GM23338 (cell line): ENCODE measurements at regions not wholly inside any gene's neighbourhood (a gene's known extent, or its start where the extent isn't known, plus 50 kb on each side); places are given as distances from the start of the nearest gene placed in this dataset.

Experiments used
- ATAC-seq: fragments of 200-7000 bp; cut with Tn5 transposase; 3 replicates; pipeline ENCODE4 v1.9.1; 2020
- DNase-seq: peaks from one replicate; pipeline ENCODE4 v3.0.0-alpha.2; 2015; ENCODE audit warnings: low spot score
- H2AFZ ChIP-seq: fragments of 200-600 bp; sonication (generic); 2 replicates; pipeline ENCODE4 v1.8.0; 2016; ENCODE audit warnings: antibody characterized with exemption, mild to moderate bottlenecking, moderate library complexity
- H3F3A ChIP-seq: fragments of 200-600 bp; sonication (generic); replicated peaks from 2 replicates; pipeline ENCODE4 v1.8.0; 2017; ENCODE audit warnings: antibody characterized with exemption, mixed run types, low read depth
- H3K27ac ChIP-seq: fragments of 200-600 bp; sonication (generic); 2 replicates; pipeline ENCODE4 v1.6.1; 2016; ENCODE audit warnings: low read depth
- H3K27me3 ChIP-seq: fragments of 200-600 bp; sonication (generic); 2 replicates; pipeline ENCODE4 v1.8.0; 2016; ENCODE audit warnings: mild to moderate bottlenecking, mixed run types, moderate library complexity; ENCODE audit not compliant: insufficient read depth
- H3K36me3 ChIP-seq: fragments of 200-600 bp; sonication (generic); 2 replicates; pipeline ENCODE4 v1.8.0; 2016; ENCODE audit warnings: mild to moderate bottlenecking; ENCODE audit not compliant: insufficient read depth
- H3K4me1 ChIP-seq: fragments of 200-600 bp; sonication (generic); 2 replicates; pipeline ENCODE4 v1.8.0; 2016; ENCODE audit warnings: mild to moderate bottlenecking, moderate library complexity; ENCODE audit not compliant: insufficient read depth
- H3K4me2 ChIP-seq: fragments of 200-600 bp; sonication (generic); 2 replicates; pipeline ENCODE4 v1.7.1; 2017; ENCODE audit warnings: mixed run types
- H3K4me3 ChIP-seq: fragments of 200-600 bp; sonication (generic); 2 replicates; pipeline ENCODE4 v1.6.1; 2016; ENCODE audit warnings: mixed run types
- H3K79me2 ChIP-seq: fragments of 200-600 bp; sonication (generic); replicated peaks from 2 replicates; pipeline ENCODE4 v1.8.0; 2017; ENCODE audit warnings: mild to moderate bottlenecking; ENCODE audit not compliant: insufficient read depth
- H3K9me2 ChIP-seq: fragments of 200-600 bp; sonication (generic); 2 replicates; pipeline ENCODE4 v1.8.0; 2017; ENCODE audit not compliant: insufficient read depth
- H4K20me1 ChIP-seq: fragments of 200-600 bp; sonication (generic); replicated peaks from 2 replicates; pipeline ENCODE4 v1.8.0; 2017; ENCODE audit warnings: mild to moderate bottlenecking; ENCODE audit not compliant: insufficient read depth
- H3K27ac Mint-ChIP-seq: 2 replicates; pipeline ENCODE4 v1.8.0; 2020; ENCODE audit warnings: inconsistent platforms, mild to moderate bottlenecking, moderate library complexity, mixed read lengths
- H3K27me3 Mint-ChIP-seq: 3 replicates; pipeline ENCODE4 v1.8.0; 2022; ENCODE audit warnings: low read depth, mild to moderate bottlenecking, moderate library complexity, mixed read lengths, inconsistent platforms; ENCODE audit not compliant: insufficient read depth, poor library complexity
- H3K36me3 Mint-ChIP-seq: 3 replicates; pipeline ENCODE4 v1.8.0; 2021; ENCODE audit warnings: low read depth, mild to moderate bottlenecking, inconsistent platforms, moderate library complexity, mixed read lengths
- H3K4me1 Mint-ChIP-seq: 3 replicates; pipeline ENCODE4 v1.8.0; 2020; ENCODE audit warnings: mild to moderate bottlenecking, inconsistent platforms, mixed read lengths
- H3K4me3 Mint-ChIP-seq: 3 replicates; pipeline ENCODE4 v1.8.0; 2021; ENCODE audit warnings: moderate library complexity, mild to moderate bottlenecking, inconsistent platforms, mixed read lengths
- H3K9me3 Mint-ChIP-seq: 3 replicates; pipeline ENCODE4 v1.8.0; 2020; ENCODE audit warnings: moderate library complexity, mild to moderate bottlenecking, inconsistent platforms, mixed read lengths
- CREB1 ChIP-seq: fragments of 250-450 bp; sonication (Bioruptor Pico); IDR thresholded peaks from 2 replicates; pipeline ENCODE4 v1.5.0; 2020; ENCODE audit warnings: low read depth, mild to moderate bottlenecking, moderate library complexity
- EZH2 ChIP-seq: fragments of 200-600 bp; sonication (generic); IDR thresholded peaks from one replicate; pipeline ENCODE4 v1.8.0; 2017; ENCODE audit warnings: antibody characterized with exemption, mild to moderate bottlenecking, low read depth; ENCODE audit not compliant: unreplicated experiment
- EZH2phosphoT487 ChIP-seq: fragments of 200-600 bp; sonication (generic); IDR thresholded peaks from one replicate; pipeline ENCODE4 v1.8.1; 2018; ENCODE audit warnings: antibody characterized with exemption; ENCODE audit not compliant: unreplicated experiment
- JUNB ChIP-seq: IDR thresholded peaks from one replicate; pipeline ENCODE4 v1.6.1; 2016; ENCODE audit warnings: antibody characterized with exemption; ENCODE audit not compliant: unreplicated experiment
- NANOG ChIP-seq: IDR thresholded peaks from 2 replicates; pipeline ENCODE4 v1.6.1; 2016; ENCODE audit warnings: antibody characterized with exemption, borderline replicate concordance
- POLR2AphosphoS5 ChIP-seq: IDR thresholded peaks from 2 replicates; pipeline ENCODE4 v1.6.1; 2016; ENCODE audit warnings: antibody characterized with exemption, low read depth
- STAT1 ChIP-seq: IDR thresholded peaks from one replicate; pipeline ENCODE4 v1.6.1; 2016; ENCODE audit warnings: antibody characterized with exemption; ENCODE audit not compliant: unreplicated experiment
- ZNF114 ChIP-seq: fragments of 250-450 bp; sonication (Bioruptor Pico); IDR thresholded peaks from 2 replicates; pipeline ENCODE4 v1.5.0; 2020; ENCODE audit warnings: mild to moderate bottlenecking, moderate library complexity
- ZNF331 ChIP-seq: fragments of 250-450 bp; sonication (Bioruptor Pico); IDR thresholded peaks from 2 replicates; pipeline ENCODE4 v1.5.0; 2020; ENCODE audit warnings: low read depth, mild to moderate bottlenecking, moderate library complexity
- TF ChIP-seq, protein P1 (sequence below): IDR thresholded peaks from 2 replicates; pipeline ENCODE4 v1.6.1; 2016; ENCODE audit warnings: antibody characterized with exemption
- TF ChIP-seq, protein P2 (sequence below): IDR thresholded peaks from one replicate; pipeline ENCODE4 v1.6.1; 2018; ENCODE audit warnings: antibody characterized with exemption; ENCODE audit not compliant: unreplicated experiment
- TF ChIP-seq, protein P3 (sequence below): fragments of 250-450 bp; sonication (Bioruptor Pico); IDR thresholded peaks from 2 replicates; pipeline ENCODE4 v1.5.0; 2020; ENCODE audit warnings: mild to moderate bottlenecking, moderate library complexity

DNA sequence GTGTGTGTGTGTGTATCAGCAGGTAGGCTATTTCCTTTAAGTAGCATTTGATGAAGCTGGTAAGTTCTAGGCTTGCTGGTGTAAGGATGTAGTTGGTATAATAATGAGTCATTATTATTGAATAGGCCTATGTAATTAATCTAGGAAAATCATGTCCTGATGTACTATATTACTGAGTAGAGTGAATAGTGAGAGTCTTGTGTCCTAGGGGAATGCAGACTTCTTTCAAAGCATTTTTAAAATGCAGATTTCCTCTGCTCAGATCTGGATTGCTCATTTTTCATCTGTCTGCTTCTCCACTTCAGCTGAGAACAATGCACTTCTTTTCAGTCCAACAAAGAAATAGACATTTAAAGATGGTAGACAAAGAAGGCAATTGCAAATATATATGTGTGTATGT, 434.2 kb upstream of the ONECUT1 start (continued):
- no peak for TF ChIP-seq STAT1
- TF ChIP-seq, protein P1, sequence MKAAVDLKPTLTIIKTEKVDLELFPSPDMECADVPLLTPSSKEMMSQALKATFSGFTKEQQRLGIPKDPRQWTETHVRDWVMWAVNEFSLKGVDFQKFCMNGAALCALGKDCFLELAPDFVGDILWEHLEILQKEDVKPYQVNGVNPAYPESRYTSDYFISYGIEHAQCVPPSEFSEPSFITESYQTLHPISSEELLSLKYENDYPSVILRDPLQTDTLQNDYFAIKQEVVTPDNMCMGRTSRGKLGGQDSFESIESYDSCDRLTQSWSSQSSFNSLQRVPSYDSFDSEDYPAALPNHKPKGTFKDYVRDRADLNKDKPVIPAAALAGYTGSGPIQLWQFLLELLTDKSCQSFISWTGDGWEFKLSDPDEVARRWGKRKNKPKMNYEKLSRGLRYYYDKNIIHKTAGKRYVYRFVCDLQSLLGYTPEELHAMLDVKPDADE: no peak
- TF ChIP-seq EZH2: no peak
- no peak for TF ChIP-seq JUNB
- TF ChIP-seq NANOG: no peak

DNA sequence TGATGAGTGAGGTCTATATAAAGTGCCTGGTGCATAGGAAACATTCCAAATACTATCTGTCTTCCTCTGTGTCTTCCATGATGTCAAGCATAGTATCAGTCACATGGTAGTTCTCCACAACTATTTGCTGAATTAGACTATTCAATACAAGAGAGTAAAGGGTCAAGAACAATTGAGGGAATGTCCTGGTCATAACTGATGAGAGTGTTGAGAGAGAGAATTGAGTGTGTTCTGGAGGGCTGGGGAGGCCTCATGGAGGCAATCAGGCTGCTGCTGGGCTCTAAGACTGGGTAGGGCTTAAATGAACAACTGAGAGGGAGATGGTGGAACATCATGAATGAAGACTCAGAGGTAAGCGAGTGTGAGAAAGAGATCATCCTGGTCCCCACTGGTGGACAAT, 433.7 kb upstream of the ONECUT1 start:
- Histone ChIP-seq H3K4me1 (no peaks in the 10 kb centered on the region), H3K4me3 (no peak overlapping the region), H3K27me3 (no peaks in the 10 kb centered on the region), H3K27ac (no peak overlapping the region), H3K9me2 (no peaks in the 10 kb centered on the region), H4K20me1 (no peaks in the 10 kb centered on the region), H2AFZ (no peak overlapping the region), H3F3A (no peaks in the 10 kb centered on the region), H3K36me3 (no peaks in the 10 kb centered on the region), H3K4me2 (no peak overlapping the region), H3K79me2 (no peaks in the 10 kb centered on the region)
- no peak for TF ChIP-seq ZNF331 (CRISPR knock-in tag)
- TF ChIP-seq NANOG: no peak
- TF ChIP-seq ZNF114 (CRISPR knock-in tag): no peak
- no peak for TF ChIP-seq POLR2AphosphoS5
- no peak for TF ChIP-seq EZH2
- no peak for TF ChIP-seq EZH2phosphoT487
- TF ChIP-seq, protein P2, sequence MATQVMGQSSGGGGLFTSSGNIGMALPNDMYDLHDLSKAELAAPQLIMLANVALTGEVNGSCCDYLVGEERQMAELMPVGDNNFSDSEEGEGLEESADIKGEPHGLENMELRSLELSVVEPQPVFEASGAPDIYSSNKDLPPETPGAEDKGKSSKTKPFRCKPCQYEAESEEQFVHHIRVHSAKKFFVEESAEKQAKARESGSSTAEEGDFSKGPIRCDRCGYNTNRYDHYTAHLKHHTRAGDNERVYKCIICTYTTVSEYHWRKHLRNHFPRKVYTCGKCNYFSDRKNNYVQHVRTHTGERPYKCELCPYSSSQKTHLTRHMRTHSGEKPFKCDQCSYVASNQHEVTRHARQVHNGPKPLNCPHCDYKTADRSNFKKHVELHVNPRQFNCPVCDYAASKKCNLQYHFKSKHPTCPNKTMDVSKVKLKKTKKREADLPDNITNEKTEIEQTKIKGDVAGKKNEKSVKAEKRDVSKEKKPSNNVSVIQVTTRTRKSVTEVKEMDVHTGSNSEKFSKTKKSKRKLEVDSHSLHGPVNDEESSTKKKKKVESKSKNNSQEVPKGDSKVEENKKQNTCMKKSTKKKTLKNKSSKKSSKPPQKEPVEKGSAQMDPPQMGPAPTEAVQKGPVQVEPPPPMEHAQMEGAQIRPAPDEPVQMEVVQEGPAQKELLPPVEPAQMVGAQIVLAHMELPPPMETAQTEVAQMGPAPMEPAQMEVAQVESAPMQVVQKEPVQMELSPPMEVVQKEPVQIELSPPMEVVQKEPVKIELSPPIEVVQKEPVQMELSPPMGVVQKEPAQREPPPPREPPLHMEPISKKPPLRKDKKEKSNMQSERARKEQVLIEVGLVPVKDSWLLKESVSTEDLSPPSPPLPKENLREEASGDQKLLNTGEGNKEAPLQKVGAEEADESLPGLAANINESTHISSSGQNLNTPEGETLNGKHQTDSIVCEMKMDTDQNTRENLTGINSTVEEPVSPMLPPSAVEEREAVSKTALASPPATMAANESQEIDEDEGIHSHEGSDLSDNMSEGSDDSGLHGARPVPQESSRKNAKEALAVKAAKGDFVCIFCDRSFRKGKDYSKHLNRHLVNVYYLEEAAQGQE: no peak
- TF ChIP-seq, protein P3, sequence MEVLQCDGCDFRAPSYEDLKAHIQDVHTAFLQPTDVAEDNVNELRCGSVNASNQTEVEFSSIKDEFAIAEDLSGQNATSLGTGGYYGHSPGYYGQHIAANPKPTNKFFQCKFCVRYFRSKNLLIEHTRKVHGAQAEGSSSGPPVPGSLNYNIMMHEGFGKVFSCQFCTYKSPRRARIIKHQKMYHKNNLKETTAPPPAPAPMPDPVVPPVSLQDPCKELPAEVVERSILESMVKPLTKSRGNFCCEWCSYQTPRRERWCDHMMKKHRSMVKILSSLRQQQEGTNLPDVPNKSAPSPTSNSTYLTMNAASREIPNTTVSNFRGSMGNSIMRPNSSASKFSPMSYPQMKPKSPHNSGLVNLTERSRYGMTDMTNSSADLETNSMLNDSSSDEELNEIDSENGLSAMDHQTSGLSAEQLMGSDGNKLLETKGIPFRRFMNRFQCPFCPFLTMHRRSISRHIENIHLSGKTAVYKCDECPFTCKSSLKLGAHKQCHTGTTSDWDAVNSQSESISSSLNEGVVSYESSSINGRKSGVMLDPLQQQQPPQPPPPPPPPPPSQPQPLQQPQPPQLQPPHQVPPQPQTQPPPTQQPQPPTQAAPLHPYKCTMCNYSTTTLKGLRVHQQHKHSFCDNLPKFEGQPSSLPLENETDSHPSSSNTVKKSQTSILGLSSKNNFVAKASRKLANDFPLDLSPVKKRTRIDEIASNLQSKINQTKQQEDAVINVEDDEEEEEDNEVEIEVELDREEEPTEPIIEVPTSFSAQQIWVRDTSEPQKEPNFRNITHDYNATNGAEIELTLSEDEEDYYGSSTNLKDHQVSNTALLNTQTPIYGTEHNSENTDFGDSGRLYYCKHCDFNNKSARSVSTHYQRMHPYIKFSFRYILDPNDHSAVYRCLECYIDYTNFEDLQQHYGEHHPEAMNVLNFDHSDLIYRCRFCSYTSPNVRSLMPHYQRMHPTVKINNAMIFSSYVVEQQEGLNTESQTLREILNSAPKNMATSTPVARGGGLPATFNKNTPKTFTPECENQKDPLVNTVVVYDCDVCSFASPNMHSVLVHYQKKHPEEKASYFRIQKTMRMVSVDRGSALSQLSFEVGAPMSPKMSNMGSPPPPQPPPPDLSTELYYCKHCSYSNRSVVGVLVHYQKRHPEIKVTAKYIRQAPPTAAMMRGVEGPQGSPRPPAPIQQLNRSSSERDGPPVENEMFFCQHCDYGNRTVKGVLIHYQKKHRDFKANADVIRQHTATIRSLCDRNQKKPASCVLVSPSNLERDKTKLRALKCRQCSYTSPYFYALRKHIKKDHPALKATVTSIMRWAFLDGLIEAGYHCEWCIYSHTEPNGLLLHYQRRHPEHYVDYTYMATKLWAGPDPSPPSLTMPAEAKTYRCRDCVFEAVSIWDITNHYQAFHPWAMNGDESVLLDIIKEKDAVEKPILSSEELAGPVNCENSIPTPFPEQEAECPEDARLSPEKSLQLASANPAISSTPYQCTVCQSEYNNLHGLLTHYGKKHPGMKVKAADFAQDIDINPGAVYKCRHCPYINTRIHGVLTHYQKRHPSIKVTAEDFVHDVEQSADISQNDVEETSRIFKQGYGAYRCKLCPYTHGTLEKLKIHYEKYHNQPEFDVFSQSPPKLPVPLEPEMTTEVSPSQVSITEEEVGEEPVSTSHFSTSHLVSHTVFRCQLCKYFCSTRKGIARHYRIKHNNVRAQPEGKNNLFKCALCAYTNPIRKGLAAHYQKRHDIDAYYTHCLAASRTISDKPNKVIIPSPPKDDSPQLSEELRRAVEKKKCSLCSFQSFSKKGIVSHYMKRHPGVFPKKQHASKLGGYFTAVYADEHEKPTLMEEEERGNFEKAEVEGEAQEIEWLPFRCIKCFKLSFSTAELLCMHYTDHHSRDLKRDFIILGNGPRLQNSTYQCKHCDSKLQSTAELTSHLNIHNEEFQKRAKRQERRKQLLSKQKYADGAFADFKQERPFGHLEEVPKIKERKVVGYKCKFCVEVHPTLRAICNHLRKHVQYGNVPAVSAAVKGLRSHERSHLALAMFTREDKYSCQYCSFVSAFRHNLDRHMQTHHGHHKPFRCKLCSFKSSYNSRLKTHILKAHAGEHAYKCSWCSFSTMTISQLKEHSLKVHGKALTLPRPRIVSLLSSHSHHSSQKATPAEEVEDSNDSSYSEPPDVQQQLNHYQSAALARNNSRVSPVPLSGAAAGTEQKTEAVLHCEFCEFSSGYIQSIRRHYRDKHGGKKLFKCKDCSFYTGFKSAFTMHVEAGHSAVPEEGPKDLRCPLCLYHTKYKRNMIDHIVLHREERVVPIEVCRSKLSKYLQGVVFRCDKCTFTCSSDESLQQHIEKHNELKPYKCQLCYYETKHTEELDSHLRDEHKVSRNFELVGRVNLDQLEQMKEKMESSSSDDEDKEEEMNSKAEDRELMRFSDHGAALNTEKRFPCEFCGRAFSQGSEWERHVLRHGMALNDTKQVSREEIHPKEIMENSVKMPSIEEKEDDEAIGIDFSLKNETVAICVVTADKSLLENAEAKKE (CRISPR knock-in tag): no peak
- no peak for TF ChIP-seq JUNB
- TF ChIP-seq, protein P1: no peak
- TF ChIP-seq STAT1: no peak
- TF ChIP-seq CREB1 (CRISPR knock-in tag): no peak
- Mint-ChIP-seq H3K9me3 (no peaks in the 10 kb centered on the region), H3K27ac (no peak overlapping the region), H3K4me1 (no peaks in the 10 kb centered on the region), H3K36me3 (no peaks in the 10 kb centered on the region), H3K4me3 (no peak overlapping the region), H3K27me3 (no peaks in the 10 kb centered on the region)
- DNase-seq (no peak), ATAC-seq (no peak)
